Spleen (tissue), 11 donors: ENCODE measurements at regions not wholly inside any gene's neighbourhood (a gene's known extent, or its start where the extent isn't known, plus 50 kb on each side); places are given as distances from the start of the nearest gene placed in this dataset.
A peak's percentile ranks its signal among the peaks of the same experiment; 100 is the strongest.

Experiments
- DNase-seq: peaks from one replicate; pipeline ENCODE4 v3.0.0-alpha.2; 2020
- H3K27ac ChIP-seq, 8 donors: fragments of 200-600 bp; sonication (generic) in 7 of 8; 1 replicate in 4 of 8; 2 replicates in 4 of 8; pipeline versions ENCODE4 v1.5.0 to v1.8.0; 2016 to 2021; ENCODE audit warnings: inconsistent platforms in 4 of 8, mild to moderate bottlenecking in 4 of 8, moderate library complexity in 1 of 8
- H3K27me3 ChIP-seq, 7 donors: fragments of 200-600 bp; sonication (generic) in 6 of 7; replicated peaks in 1 of 7; 1 replicate in 4 of 7; 2 replicates in 3 of 7; pipeline versions ENCODE4 v1.5.0 to v1.8.0; 2016 to 2021; ENCODE audit warnings: inconsistent platforms in 3 of 7, mild to moderate bottlenecking in 1 of 7
- H3K36me3 ChIP-seq, 6 donors: fragments of 200-600 bp; sonication (generic) in 5 of 6; 1 replicate in 4 of 6; 2 replicates in 2 of 6; pipeline versions ENCODE4 v1.5.0 to v1.8.0; 2016 to 2021; ENCODE audit warnings: inconsistent platforms in 2 of 6
- H3K4me1 ChIP-seq, 6 donors: fragments of 200-600 bp; sonication (generic) in 5 of 6; 1 replicate in 3 of 6; 2 replicates in 3 of 6; pipeline versions ENCODE4 v1.5.0 to v1.8.0; 2016 to 2021; ENCODE audit warnings: inconsistent platforms in 3 of 6
- H3K4me3 ChIP-seq, 8 donors: fragments of 200-600 bp; sonication (generic) in 7 of 8; 1 replicate in 4 of 8; 2 replicates in 4 of 8; pipeline versions ENCODE4 v1.5.0 to v1.8.0; 2016 to 2021; ENCODE audit warnings: inconsistent platforms in 4 of 8, mild to moderate bottlenecking in 4 of 8, moderate library complexity in 2 of 8
- H3K9me3 ChIP-seq, 8 donors: fragments of 200-600 bp; sonication (generic) in 7 of 8; 1 replicate in 4 of 8; 2 replicates in 4 of 8; pipeline versions ENCODE4 v1.5.0 to v1.8.0; 2016 to 2021; ENCODE audit warnings: inconsistent platforms in 4 of 8
- POLR2A ChIP-seq, 3 donors: fragments of 450-650 bp; IDR thresholded peaks; one replicate each; pipeline ENCODE4 v1.5.1; 2017; ENCODE audit warnings: antibody characterized with exemption in 3 of 3, mild to moderate bottlenecking in 1 of 3
- POLR2AphosphoS5 ChIP-seq, 3 donors: sonication (generic); formaldehyde crosslinking; IDR thresholded peaks; one replicate each; pipeline ENCODE4 v1.5.1; 2017; ENCODE audit warnings: antibody characterized with exemption in 3 of 3
- WGBS, 5 donors: extraction: QIAGEN DNeasy Blood & Tissue Kit in 3 of 5; methylation state at CpG; one replicate each; pipeline versions ENCODE4 v1.1.5 to v1.1.7; 2013 to 2018; 5-methylcytosine and 5-hydroxymethylcytosine counted together
- intact Hi-C: fragments of 100-400 bp; cut with DNase I; formaldehyde crosslinking; loops from one replicate; pipeline ENCODE4 v1.15.0; 2023; ENCODE audit warnings: low total_unique reads
- TF ChIP-seq, protein P1 (sequence below), 11 experiments: fragments of 200-600 bp in 7 of 11; fragments of 450-650 bp in 4 of 11; sonication (generic) in 4 of 11; IDR thresholded peaks in 8 of 11; conservative IDR thresholded peaks in 3 of 11; 1 replicate in 7 of 11; 2 replicates in 4 of 11; pipeline versions ENCODE4 v1.4.0 to v1.8.0; 2016 to 2021; ENCODE audit warnings: antibody characterized with exemption in 11 of 11, inconsistent platforms in 4 of 11, mild to moderate bottlenecking in 1 of 11
- donor health status: healthy with polysubstance abuse.
- donor health status: DM: no; HTN: no; CAD: no; lungs with moderate emphysema.
- donor health status: DM: no; HTN: no; CAD: no.
- donor health status: Bipolar disorder and iron deficiency.
- donor health status: healthy.
- donor health status: DM: no; HTN: no; CAD: no.
- donor health status: DM: yes; HTN: yes; CAD: no.

DNA sequence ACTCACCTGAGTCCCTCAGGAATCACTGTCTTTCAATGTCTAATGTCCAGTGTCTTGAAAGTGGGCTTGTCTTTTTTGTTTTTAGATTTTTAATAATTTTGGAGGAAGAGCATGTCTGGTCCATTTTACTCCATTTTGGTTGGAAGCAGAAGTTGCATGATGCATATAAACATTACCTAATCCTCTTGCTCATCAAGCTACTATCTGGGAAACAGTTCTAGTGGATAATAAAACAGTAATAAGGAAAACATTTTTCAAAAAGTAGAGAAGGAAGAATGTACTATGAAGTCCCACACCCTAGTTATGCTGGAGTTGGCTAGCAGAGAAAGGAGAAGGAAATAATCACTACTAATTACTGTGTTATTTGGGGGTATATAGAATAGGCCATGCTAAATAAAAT is 263.7 kb downstream of the ETAA1 start:
- Histone ChIP-seq H3K36me3 (no peaks in the 10 kb centered on the region), H3K27me3 (no peaks in the 10 kb centered on the region), H3K4me1 (no peaks in the 10 kb centered on the region), H3K9me3 (no peaks in the 10 kb centered on the region), H3K27ac (no peak overlapping the region), H3K4me3 (no peak overlapping the region)
- TF ChIP-seq POLR2AphosphoS5 (IDR thresholded peaks at IDR 0.05) (no peak), POLR2A (IDR thresholded peaks at IDR 0.05) (no peak)
- TF ChIP-seq, protein P1, sequence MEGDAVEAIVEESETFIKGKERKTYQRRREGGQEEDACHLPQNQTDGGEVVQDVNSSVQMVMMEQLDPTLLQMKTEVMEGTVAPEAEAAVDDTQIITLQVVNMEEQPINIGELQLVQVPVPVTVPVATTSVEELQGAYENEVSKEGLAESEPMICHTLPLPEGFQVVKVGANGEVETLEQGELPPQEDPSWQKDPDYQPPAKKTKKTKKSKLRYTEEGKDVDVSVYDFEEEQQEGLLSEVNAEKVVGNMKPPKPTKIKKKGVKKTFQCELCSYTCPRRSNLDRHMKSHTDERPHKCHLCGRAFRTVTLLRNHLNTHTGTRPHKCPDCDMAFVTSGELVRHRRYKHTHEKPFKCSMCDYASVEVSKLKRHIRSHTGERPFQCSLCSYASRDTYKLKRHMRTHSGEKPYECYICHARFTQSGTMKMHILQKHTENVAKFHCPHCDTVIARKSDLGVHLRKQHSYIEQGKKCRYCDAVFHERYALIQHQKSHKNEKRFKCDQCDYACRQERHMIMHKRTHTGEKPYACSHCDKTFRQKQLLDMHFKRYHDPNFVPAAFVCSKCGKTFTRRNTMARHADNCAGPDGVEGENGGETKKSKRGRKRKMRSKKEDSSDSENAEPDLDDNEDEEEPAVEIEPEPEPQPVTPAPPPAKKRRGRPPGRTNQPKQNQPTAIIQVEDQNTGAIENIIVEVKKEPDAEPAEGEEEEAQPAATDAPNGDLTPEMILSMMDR (IDR thresholded peaks at IDR 0.05 in 8 of 11, conservative IDR thresholded peaks at IDR 0.05 in 3 of 11), result no peak
- no peak for DNase-seq
- intact Hi-C loops, result no loop called here

DNA sequence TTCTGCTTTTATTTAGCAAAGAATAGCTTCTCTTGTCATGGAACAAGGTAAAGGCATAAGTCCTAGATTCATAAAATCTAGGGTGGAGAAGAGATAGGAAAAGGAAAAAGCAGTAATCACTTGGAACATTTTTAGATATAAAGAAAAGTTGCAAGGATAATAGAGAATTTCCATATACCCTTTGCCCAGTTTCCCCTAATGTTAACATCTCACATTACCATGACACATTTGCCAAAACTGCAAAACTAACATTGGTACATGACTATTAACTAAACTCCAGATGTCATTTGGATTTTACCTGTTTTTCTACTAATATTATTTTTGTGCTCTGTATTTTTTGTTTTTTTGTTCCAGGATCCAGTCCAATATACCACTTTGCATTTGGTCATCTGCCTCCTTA is 265.1 kb downstream of the ETAA1 start:
- Histone ChIP-seq H3K9me3 (no peaks in the 10 kb centered on the region), H3K27me3 (peaks cover 0 to 3% (median 0%) of the 10 kb centered on the region in 7 donors), H3K36me3 (no peaks in the 10 kb centered on the region), H3K27ac (no peak overlapping the region), H3K4me1 (peaks cover 0 to 5% (median 0%) of the 10 kb centered on the region in 6 donors), H3K4me3 (no peak overlapping the region)
- intact Hi-C loops, result no loop called here
- no peak for TF ChIP-seq POLR2A (IDR thresholded peaks at IDR 0.05)
- TF ChIP-seq, protein P1 (IDR thresholded peaks at IDR 0.05 in 8 of 11, conservative IDR thresholded peaks at IDR 0.05 in 3 of 11), result no peak
- no peak for TF ChIP-seq POLR2AphosphoS5 (IDR thresholded peaks at IDR 0.05)
- no peak for DNase-seq

DNA sequence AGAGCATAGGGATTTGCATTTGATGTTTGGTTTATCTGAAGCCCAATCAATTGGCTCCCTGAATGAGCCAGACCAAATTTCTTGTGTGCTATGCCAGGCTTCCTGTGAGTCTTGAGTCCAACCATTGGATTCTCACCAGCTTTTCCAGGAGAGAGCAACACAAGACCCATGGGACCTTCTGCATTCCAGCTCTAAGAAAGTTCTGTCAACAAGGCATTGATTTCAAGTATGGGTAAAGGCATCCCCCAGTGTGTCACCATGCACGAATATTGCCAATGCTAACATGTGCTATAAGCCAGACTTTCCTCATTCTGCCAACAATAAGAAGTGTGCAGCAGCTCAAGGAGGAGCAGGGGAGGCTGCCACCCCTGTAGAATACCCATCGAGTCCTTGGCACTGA is 266.6 kb downstream of the ETAA1 start:
- H3K4me3 ChIP-seq, result no peak overlapping the region
- H3K27me3 ChIP-seq, result peaks cover 0 to 4% (median 0%) of the 10 kb centered on the region in 7 donors
- TF ChIP-seq POLR2AphosphoS5 (IDR thresholded peaks at IDR 0.05), result no peak
- TF ChIP-seq POLR2A (IDR thresholded peaks at IDR 0.05), result no peak
- TF ChIP-seq, protein P1 (IDR thresholded peaks at IDR 0.05 in 8 of 11, conservative IDR thresholded peaks at IDR 0.05 in 3 of 11), result no peak
- no peaks in the 10 kb centered on the region for H3K9me3 ChIP-seq
- no peaks in the 10 kb centered on the region for H3K36me3 ChIP-seq
- intact Hi-C loops, result no loop called here
- no peak for DNase-seq
- peaks cover 0 to 8% (median 0%) of the 10 kb centered on the region in 6 donors for H3K4me1 ChIP-seq
- H3K27ac ChIP-seq, result no peak overlapping the region
- 84 to 96% (median 91%) methylated on average over 2 of the region's 2 CpGs for WGBS, 5 donors

DNA sequence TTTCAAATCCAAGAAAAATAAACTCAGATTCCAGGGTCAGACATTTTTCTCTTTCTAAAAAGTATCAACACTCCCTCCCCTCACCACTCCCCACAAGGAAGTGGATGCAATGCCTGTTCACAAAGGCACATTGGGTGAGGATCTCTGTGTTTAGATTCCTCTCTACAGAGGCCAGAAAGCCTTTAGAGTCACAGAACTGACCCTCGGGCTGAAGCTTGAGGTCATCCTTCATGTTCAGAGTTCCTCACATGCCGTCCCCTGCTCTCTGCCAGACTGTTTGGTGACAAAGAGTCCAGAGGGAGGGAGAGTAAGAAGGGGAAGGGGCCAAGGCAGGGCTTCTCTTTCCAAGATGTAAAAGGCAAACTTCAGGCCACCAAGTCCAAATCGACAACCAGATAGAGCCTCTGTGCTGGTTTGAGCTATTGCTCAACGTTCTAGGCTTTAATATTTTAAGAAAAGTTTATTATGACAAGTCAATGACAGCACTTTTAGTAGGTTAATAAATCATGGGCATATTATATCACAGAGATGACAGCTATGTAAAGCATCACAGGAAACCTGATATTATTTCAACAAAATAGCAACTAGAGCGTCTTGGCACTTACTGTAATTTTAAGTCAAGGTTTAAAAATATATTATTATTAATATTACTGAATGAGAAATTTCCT is 269.4 kb downstream of the ETAA1 start:
- intact Hi-C loops, result no loop called here
- DNase-seq, result no peak
- 49 to 79% (median 67%) methylated on average over 5 of the region's 5 CpGs for WGBS, 5 donors
- no peaks in the 10 kb centered on the region for H3K36me3 ChIP-seq
- peaks cover 0 to 4% (median 0%) of the 10 kb centered on the region in 7 donors for H3K27me3 ChIP-seq
- H3K9me3 ChIP-seq, result no peaks in the 10 kb centered on the region
- no peak overlapping the region for H3K4me3 ChIP-seq
- H3K27ac ChIP-seq, result peak overlapping the region in 5 of 8 donors; percentile 31 to 66 (median 53)
- TF ChIP-seq POLR2AphosphoS5 (IDR thresholded peaks at IDR 0.05) (peak in 1 of 3 donors; percentile 65), POLR2A (IDR thresholded peaks at IDR 0.05) (no peak)
- TF ChIP-seq, protein P1 (IDR thresholded peaks at IDR 0.05 in 8 of 11, conservative IDR thresholded peaks at IDR 0.05 in 3 of 11), result no peak
- peaks cover 0 to 8% (median 0%) of the 10 kb centered on the region in 6 donors for H3K4me1 ChIP-seq
